DMS 273 (cell line): ENCODE measurements at regions not wholly inside any gene's neighbourhood (a gene's known extent, or its start where the extent isn't known, plus 50 kb on each side); places are given as distances from the start of the nearest gene placed in this dataset.

Experiments
- DNase-seq: peaks from one replicate; lab custom pipeline; 2025; ENCODE audit not compliant: unreplicated experiment; lab: John Stamatoyannopoulos, UW

DNA sequence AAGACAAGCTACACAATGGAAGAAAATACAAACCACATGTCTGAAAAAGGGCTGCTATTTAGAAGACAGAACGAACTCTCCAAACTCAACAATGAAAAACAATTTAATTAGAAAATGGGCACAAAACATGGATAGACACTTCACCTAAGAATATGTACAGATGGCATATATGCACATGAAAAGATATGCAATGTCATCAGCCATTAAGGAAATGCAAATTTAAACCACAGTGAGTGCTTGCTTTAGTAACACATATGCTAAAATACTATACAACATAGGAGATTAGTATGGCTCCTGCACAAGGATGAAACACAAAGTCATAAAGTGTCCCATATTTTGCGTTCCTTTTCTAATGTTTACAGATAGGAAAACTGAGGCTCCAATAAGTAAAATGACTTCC, 60.4 kb upstream of the FAM83B start:
- no peak for DNase-seq

DNA sequence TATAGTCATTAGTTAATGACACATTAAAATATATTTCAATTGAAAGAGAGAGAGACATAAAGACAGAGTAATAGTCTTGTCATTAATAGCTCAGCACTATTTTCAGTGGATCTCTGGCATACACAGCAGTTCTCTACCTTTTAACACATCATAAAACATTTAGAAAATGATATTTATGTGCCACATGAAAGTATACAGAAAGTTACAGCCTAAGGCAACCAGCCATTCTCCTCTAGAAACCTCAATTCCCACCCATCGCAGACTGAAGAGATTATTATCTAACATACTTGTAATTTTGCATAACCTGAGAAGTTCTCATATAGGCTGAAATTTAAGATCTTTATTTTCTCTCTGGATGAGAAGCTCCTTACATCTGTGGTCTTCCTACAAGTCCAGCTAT, 58.7 kb upstream of the FAM83B start:
- DNase-seq, result no peak
